K562 (cell line): ENCODE measurements at regions not wholly inside any gene's neighbourhood (a gene's known extent, or its start where the extent isn't known, plus 50 kb on each side); places are given as distances from the start of the nearest gene placed in this dataset.

Source experiments
- ATAC-seq: fragments of 200-7000 bp; cut with Tn5 transposase; 3 replicates; pipeline ENCODE4 v1.9.1; 2020; ENCODE audit warnings: moderate library complexity
- BruUV-seq: library from RNA; stranded (reverse); fragments of 400-500 nt; replicated peaks from 2 replicates; lab custom pipeline; 2021; lab: Mats Ljungman, UMichigan
- CTCF ChIA-PET: fragments of 300-600 bp; formaldehyde crosslinking; extraction: SDS; loops from one replicate; lab custom pipeline; 2021; ENCODE audit warnings: low intra/inter-chr PET ratio; lab: Yijun Ruan, JAX
- POLR2A ChIA-PET: fragments of 300-600, 350-650 bp; sonication (Branson Sonifier 250); formaldehyde crosslinking; extraction: SDS; loops from one replicate; lab custom pipeline; 2021; ENCODE audit warnings: antibody characterized with exemption, inconsistent platforms; lab: Yijun Ruan, JAX
- DNase-seq, 4 experiments: peaks; one replicate each; pipeline versions ENCODE4 v3.0.0 to v3.0.0-alpha.2; 2011 to 2018; ENCODE audit warnings: low spot score in 3 of 4, mixed read lengths in 3 of 4; ENCODE audit errors: extremely low read depth in 1 of 4
- FAIRE-seq: peaks from 2 replicates; lab custom pipeline; 2011; peaks lifted over from hg19 to GRCh38; lab: Jason Lieb, UNC
- H2AFZ ChIP-seq: 2 replicates; pipeline ENCODE4 v1.6.0; 2011; ENCODE audit warnings: low read depth, low read length, control low read depth, inconsistent platforms
- H3K27ac ChIP-seq: fragments of 200-600 bp; 3 replicates; pipeline ENCODE4 v1.8.0; 2011; ENCODE audit warnings: low read depth, mild to moderate bottlenecking, control low read depth, inconsistent platforms, low read length, moderate library complexity, mixed read lengths; ENCODE audit errors: extremely low read depth
- H3K27me3 ChIP-seq, 2 experiments: fragments of 300-600 bp in 1 of 2; 2 replicates in 1 of 2; 3 replicates in 1 of 2; pipeline versions ENCODE4 v1.6.0 to v1.8.0; 2011; ENCODE audit warnings: inconsistent platforms in 2 of 2, low read length in 2 of 2, mild to moderate bottlenecking in 1 of 2, mixed read lengths in 1 of 2, moderate library complexity in 1 of 2; ENCODE audit not compliant: control insufficient read depth in 2 of 2, insufficient read depth in 2 of 2
- H3K36me3 ChIP-seq: fragments of 300-600 bp; 3 replicates; pipeline ENCODE4 v1.8.0; 2011; ENCODE audit warnings: mild to moderate bottlenecking, low read length, inconsistent platforms; ENCODE audit not compliant: control insufficient read depth, insufficient read depth
- H3K4me1 ChIP-seq, 2 experiments: fragments of 200-600 bp in 1 of 2; replicated peaks in 1 of 2; 2 replicates in 1 of 2; 3 replicates in 1 of 2; pipeline versions ENCODE4 v1.5.1 to v1.8.0; 2011; ENCODE audit warnings: inconsistent platforms in 2 of 2, low read length in 2 of 2, mild to moderate bottlenecking in 1 of 2, mixed read lengths in 1 of 2, moderate library complexity in 1 of 2; ENCODE audit not compliant: control insufficient read depth in 2 of 2, insufficient read depth in 2 of 2
- H3K4me2 ChIP-seq: 2 replicates; pipeline ENCODE4 v1.6.1; 2011; ENCODE audit warnings: low read length, control low read depth, inconsistent platforms, mixed read lengths; ENCODE audit not compliant: insufficient read depth
- H3K4me3 ChIP-seq: fragments of 200-600 bp; sonication (generic), shearing (Covaris generic); 2 replicates; pipeline ENCODE4 v1.5.1; 2016; ENCODE audit warnings: control low read depth, inconsistent platforms
- H3K79me2 ChIP-seq: fragments of 200-600 bp; 3 replicates; pipeline ENCODE4 v1.8.0; 2011; ENCODE audit warnings: low read length, inconsistent platforms; ENCODE audit not compliant: control insufficient read depth, insufficient read depth
- H3K9ac ChIP-seq, 2 experiments: 2 replicates each; pipeline versions ENCODE4 v1.6.0 to v1.6.1; 2011; ENCODE audit warnings: low read depth in 2 of 2, low read length in 2 of 2, control low read depth in 1 of 2, inconsistent platforms in 1 of 2, mild to moderate bottlenecking in 1 of 2, mixed read lengths in 1 of 2; ENCODE audit not compliant: insufficient read depth in 1 of 2
- H3K9me1 ChIP-seq: one replicate; pipeline ENCODE4 v1.6.0; 2011; ENCODE audit warnings: inconsistent platforms, mild to moderate bottlenecking, low read length, moderate library complexity; ENCODE audit not compliant: control insufficient read depth, insufficient read depth
- H3K9me3 ChIP-seq: replicated peaks from 2 replicates; pipeline ENCODE4 v1.5.1; 2011; ENCODE audit warnings: low read depth, low read length, inconsistent platforms; ENCODE audit not compliant: control insufficient read depth, insufficient read depth
- H4K20me1 ChIP-seq: replicated peaks from 2 replicates; pipeline ENCODE4 v1.6.1; 2011; ENCODE audit warnings: low read length, inconsistent platforms, mixed read lengths; ENCODE audit not compliant: control insufficient read depth, insufficient read depth
- C11orf30 ChIP-seq: fragments of 450-650 bp; IDR thresholded peaks from 2 replicates; pipeline ENCODE4 v1.6.1; 2016; ENCODE audit warnings: low read depth, mild to moderate bottlenecking
- CCAR2 ChIP-seq: fragments of 200-400 bp; formaldehyde crosslinking; IDR thresholded peaks from 2 replicates; pipeline ENCODE4 v1.6.1; 2017; ENCODE audit warnings: mild to moderate bottlenecking, low read depth, low read length
- FUS ChIP-seq: fragments of 200-400 bp; formaldehyde crosslinking; optimal IDR thresholded peaks from 2 replicates; pipeline ENCODE3; 2017; ENCODE audit warnings: low read depth, low read length
- MCM3 ChIP-seq: fragments of 450-650 bp; IDR thresholded peaks from 2 replicates; pipeline ENCODE4 v1.6.1; 2016
- MECOM ChIP-seq: fragments of 250-450 bp; sonication (Bioruptor Pico); IDR thresholded peaks from 2 replicates; pipeline ENCODE4 v1.8.0; 2022; ENCODE audit warnings: inconsistent platforms
- RCOR1 ChIP-seq, 2 experiments: IDR thresholded peaks; 2 replicates each; pipeline ENCODE4 v1.6.1; 2012; ENCODE audit warnings: low read depth in 2 of 2, low read length in 2 of 2, borderline replicate concordance in 1 of 2, improper control_type of control experiment in 1 of 2
- RFX1 ChIP-seq: fragments of 450-650 bp; IDR thresholded peaks from 2 replicates; pipeline ENCODE4 v1.6.1; 2016; ENCODE audit warnings: mild to moderate bottlenecking, moderate library complexity
- WHSC1 ChIP-seq: IDR thresholded peaks from one replicate; pipeline ENCODE4 v1.6.1; 2012; ENCODE audit warnings: low read length, control low read depth, inconsistent platforms
- ZFPM2 ChIP-seq: fragments of 250-450 bp; sonication (Bioruptor Pico); IDR thresholded peaks from 2 replicates; pipeline ENCODE4 v1.5.1; 2022; ENCODE audit warnings: mild to moderate bottlenecking
- ZKSCAN1 ChIP-seq: fragments of 150-350 bp; IDR thresholded peaks from 2 replicates; pipeline ENCODE4 v1.6.1; 2016; ENCODE audit warnings: low read depth, low read length
- ZNF24 ChIP-seq: fragments of 450-650 bp; IDR thresholded peaks from 2 replicates; pipeline ENCODE4 v1.6.1; 2016
- ZNF79 ChIP-seq: fragments of 250-450 bp; sonication (Bioruptor Pico); IDR thresholded peaks from 2 replicates; pipeline ENCODE4 v1.4.0; 2020; ENCODE audit warnings: low read depth, mild to moderate bottlenecking, moderate library complexity
- WGBS: fragments of 100-300 bp; shearing (Covaris generic); methylation state at CpG from one replicate; pipeline ENCODE4 v1.1.6; 2016; ENCODE audit warnings: low coverage, mixed read lengths; ENCODE audit not compliant: insufficient coverage; ENCODE audit errors: missing lambda C conversion rate; 5-methylcytosine and 5-hydroxymethylcytosine counted together
- in situ Hi-C: fragments of 300-500 bp; cut with MboI; formaldehyde crosslinking; loops from 4 replicates; pipeline ENCODE4 v1.15.0; 2018; ENCODE audit warnings: inconsistent platforms, mixed read lengths
- intact Hi-C: fragments of 100-400 bp; cut with micrococcal nuclease; formaldehyde crosslinking; loops from 2 replicates; pipeline ENCODE4 v1.14.2; 2022

DNA sequence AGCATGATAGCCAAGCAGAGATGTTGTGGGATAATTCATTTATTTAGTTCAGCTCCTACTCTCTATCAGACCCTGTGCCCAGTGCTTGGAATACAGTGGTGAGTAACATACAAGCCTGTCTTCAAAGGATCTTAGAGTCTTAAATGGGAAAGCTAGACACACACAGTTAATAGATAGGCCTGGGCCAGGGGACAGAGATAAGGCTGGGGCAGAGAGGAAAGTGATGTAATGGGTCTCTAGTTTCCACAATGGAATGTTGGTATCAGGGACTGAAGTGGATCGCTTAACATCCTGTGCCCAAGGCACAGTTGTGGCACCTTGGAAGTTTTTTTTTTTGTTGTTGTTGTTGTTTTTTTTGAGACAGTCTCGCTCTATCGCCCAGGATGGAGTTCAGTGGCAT lies 79.9 kb upstream of the POLG start:
- DNase-seq (no peak), FAIRE-seq (no peak), ATAC-seq (no peak)
- no peak overlapping the region for H2AFZ ChIP-seq
- no peaks in the 10 kb centered on the region for H3K79me2 ChIP-seq
- no peaks in the 10 kb centered on the region for H3K9me1 ChIP-seq
- no peak overlapping the region for H3K27ac ChIP-seq
- no peak overlapping the region for H3K4me2 ChIP-seq
- WGBS, result 0% methylated on average over 3 of the region's 3 CpGs
- H3K9ac ChIP-seq, result no peak overlapping the region
- peaks cover 12 to 63% of the 10 kb centered on the region in 2 experiments; a peak in 4 of 5 replicates for H3K27me3 ChIP-seq
- ChIA-PET CTCF (no interaction called here), POLR2A (no interaction called here)
- in situ Hi-C loops (no loop called here), intact Hi-C loops (no loop called here)
- H4K20me1 ChIP-seq, result peaks cover 13% of the 10 kb centered on the region
- H3K4me1 ChIP-seq, result peaks cover 0 to 19% of the 10 kb centered on the region in 2 experiments; a peak in 2 of 5 replicates
- no peak overlapping the region for H3K4me3 ChIP-seq
- TF ChIP-seq FUS, result no peak
- TF ChIP-seq CCAR2, result no peak
- no peak for TF ChIP-seq RCOR1 (IDR thresholded peaks at IDR 0.05; ENCODE audit: borderline replicate concordance in 1 of 2, low read depth in 2 of 2, low read length in 2 of 2)
- TF ChIP-seq ZFPM2 (CRISPR knock-in tag), result no peak
- no peak for TF ChIP-seq MECOM (CRISPR knock-in tag)
- TF ChIP-seq ZKSCAN1, result no peak
- no peak for TF ChIP-seq C11orf30
- no peak for TF ChIP-seq ZNF79
- TF ChIP-seq ZNF24, result no peak
- no peak for TF ChIP-seq WHSC1
- no peak for TF ChIP-seq RFX1
- no peak for TF ChIP-seq MCM3
- no TSS peak for BruUV-seq
- no peaks in the 10 kb centered on the region for H3K36me3 ChIP-seq
- H3K9me3 ChIP-seq, result no peaks in the 10 kb centered on the region
